ENCODE measurements at regions not wholly inside any gene's neighbourhood (a gene's known extent, or its start where the extent isn't known, plus 50 kb on each side); places are given as distances from the start of the nearest gene placed in this dataset.
A peak's percentile ranks its signal among the peaks of the same experiment; 100 is the strongest.

- Histone ChIP-seq H3K27ac (peak overlapping the region; percentile 26 to 49), H3K4me1 (peaks cover 9 to 34% of the 10 kb centered on the region in 2 donors), H3K9me3 (no peaks in the 10 kb centered on the region), H3K36me3 (no peaks in the 10 kb centered on the region), H3K27me3 (no peaks in the 10 kb centered on the region), H3K4me3 (no peak overlapping the region)
- DNase-seq, result peak in 1 of 4 donors; percentile 33
- peak; percentile 43 for ATAC-seq
- intact Hi-C loops (cut with DNase I), result no loop called here
- no peak for TF ChIP-seq CTCF (IDR thresholded peaks at IDR 0.05)
These were observed 366.9 kb upstream of the SLC14A2 start for GRCh38 chr18:45248240-45248903.

DNA sequence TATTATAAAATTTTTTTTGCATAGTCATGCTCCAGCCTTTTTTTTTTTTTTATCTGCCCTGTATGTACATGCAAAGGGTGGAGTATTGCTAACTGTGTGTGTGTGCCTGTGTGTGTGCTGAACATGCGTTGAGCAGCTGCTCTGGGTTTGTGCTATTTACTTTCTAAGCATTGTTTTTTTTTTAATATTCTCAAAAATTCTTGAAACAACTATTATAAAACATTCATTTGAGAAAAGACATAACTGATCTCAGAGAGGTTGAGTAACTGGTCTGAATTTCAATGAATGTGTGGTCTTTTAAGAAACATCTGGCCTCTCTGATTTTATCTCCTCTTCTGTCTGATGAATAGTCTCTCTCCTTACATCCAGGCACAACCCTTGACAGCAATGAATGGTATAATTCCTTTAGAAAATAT is 366.0 kb upstream of the SLC14A2 start:
- Histone ChIP-seq H3K4me3 (no peak overlapping the region), H3K4me1 (peaks cover 9 to 34% of the 10 kb centered on the region in 2 donors), H3K27ac (peak overlapping the region; percentile 21 to 49), H3K9me3 (no peaks in the 10 kb centered on the region), H3K36me3 (no peaks in the 10 kb centered on the region), H3K27me3 (no peaks in the 10 kb centered on the region)
- DNase-seq, result peak in 1 of 4 donors; percentile 21
- TF ChIP-seq CTCF (IDR thresholded peaks at IDR 0.05), result no peak
- intact Hi-C loops (cut with DNase I), result no loop called here
- peak; percentile 44 for ATAC-seq

- peak overlapping the region; percentile 6 to 21 for H3K27ac ChIP-seq
- no peak for TF ChIP-seq CTCF (IDR thresholded peaks at IDR 0.05)
- DNase-seq (no peak), ATAC-seq (no peak)
- no peaks in the 10 kb centered on the region for H3K27me3 ChIP-seq
- H3K9me3 ChIP-seq, result no peaks in the 10 kb centered on the region
- H3K36me3 ChIP-seq, result no peaks in the 10 kb centered on the region
- H3K4me3 ChIP-seq, result no peak overlapping the region
- intact Hi-C loops (cut with DNase I), result no loop called here
- H3K4me1 ChIP-seq, result peaks cover 17 to 34% of the 10 kb centered on the region in 2 donors
These were observed 364.8 kb upstream of the SLC14A2 start for GRCh38 chr18:45250479-45250878.

DNA sequence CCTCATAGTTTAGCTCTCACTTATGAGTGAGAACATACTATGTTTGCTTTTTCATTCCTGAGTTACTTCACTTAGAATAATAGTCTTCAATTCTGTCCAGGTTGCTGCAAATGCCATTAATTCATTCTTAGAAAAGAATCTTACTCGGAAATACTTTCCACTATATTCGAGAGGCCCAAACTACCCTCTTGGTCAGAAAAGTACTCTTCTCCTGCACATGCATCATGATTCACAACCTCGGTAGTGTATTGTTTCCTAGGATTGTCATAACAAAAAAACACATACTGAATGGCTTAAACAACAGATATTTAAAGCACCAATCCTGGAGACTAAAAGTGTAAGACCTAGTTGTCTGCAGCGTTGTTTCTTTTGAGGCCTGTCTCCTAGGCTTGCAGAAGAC is 364.0 kb upstream of the SLC14A2 start:
- DNase-seq (no peak), ATAC-seq (no peak)
- no peak for TF ChIP-seq CTCF (IDR thresholded peaks at IDR 0.05)
- no peaks in the 10 kb centered on the region for H3K36me3 ChIP-seq
- intact Hi-C loops (cut with DNase I), result no loop called here
- peaks cover 21 to 34% of the 10 kb centered on the region in 2 donors for H3K4me1 ChIP-seq
- no peak overlapping the region for H3K4me3 ChIP-seq
- H3K27me3 ChIP-seq, result no peaks in the 10 kb centered on the region
- H3K9me3 ChIP-seq, result no peaks in the 10 kb centered on the region
- H3K27ac ChIP-seq, result peak overlapping the region in 1 of 2 donors; percentile 16

- DNase-seq (no peak), ATAC-seq (no peak)
- Histone ChIP-seq H3K4me3 (no peak overlapping the region), H3K4me1 (peaks cover 21 to 31% of the 10 kb centered on the region in 2 donors), H3K27me3 (no peaks in the 10 kb centered on the region), H3K9me3 (no peaks in the 10 kb centered on the region), H3K27ac (no peak overlapping the region), H3K36me3 (no peaks in the 10 kb centered on the region)
- TF ChIP-seq CTCF (IDR thresholded peaks at IDR 0.05), result no peak
- intact Hi-C loops (cut with DNase I), result no loop called here
These were observed 362.8 kb upstream of the SLC14A2 start for GRCh38 chr18:45252474-45252873.
